PC-3 (cell line): ENCODE measurements at regions not wholly inside any gene's neighbourhood (a gene's known extent, or its start where the extent isn't known, plus 50 kb on each side); places are given as distances from the start of the nearest gene placed in this dataset.

Experiments used
- CTCF ChIP-seq: fragments of 300-600 bp; sonication (generic); conservative IDR thresholded peaks from 2 replicates; pipeline ENCODE4 v1.5.1; 2017; ENCODE audit warnings: antibody characterized with exemption, low read depth, mild to moderate bottlenecking, low read length
- EZH2phosphoT487 ChIP-seq: fragments of 300-600 bp; sonication (generic); IDR thresholded peaks from 2 replicates; pipeline ENCODE4 v1.6.1; 2018; ENCODE audit warnings: mild to moderate bottlenecking, antibody characterized with exemption, low read length, borderline replicate concordance

GRCh38 chr1:187928288-187928687, 1099.5 kb downstream of the PLA2G4A start:
- TF ChIP-seq CTCF (peak; percentile 39), EZH2phosphoT487 (no peak)
